Activated gamma-delta T cell (primary cell): ENCODE measurements at regions not wholly inside any gene's neighbourhood (a gene's known extent, or its start where the extent isn't known, plus 50 kb on each side); places are given as distances from the start of the nearest gene placed in this dataset.

ENCODE experiments used
- DNase-seq: peaks from one replicate; lab custom pipeline; 2025; lab: John Stamatoyannopoulos, UW

GRCh38 chr20:53837126-53837826, 233.1 kb downstream of the BCAS1 start:
- DNase-seq, result no peak

DNA sequence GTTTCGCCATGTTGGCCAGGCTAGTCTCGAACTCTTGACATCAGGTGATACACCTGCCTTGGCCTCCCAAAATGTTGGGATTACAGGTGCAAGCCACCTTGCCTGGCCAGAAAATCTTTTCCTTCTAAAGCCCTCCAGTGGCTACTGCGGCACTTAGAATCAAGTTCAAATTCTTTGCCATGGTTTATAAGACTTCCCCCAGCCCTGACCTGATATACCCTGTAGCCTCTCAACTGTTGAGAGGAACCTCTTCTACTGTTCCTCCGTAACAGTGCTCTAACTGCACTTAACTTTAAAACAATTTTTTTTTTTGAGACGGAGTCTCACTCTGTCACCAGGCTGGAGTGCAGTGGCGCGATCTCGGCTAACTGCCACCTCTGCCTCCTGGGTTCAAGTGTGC, 235.6 kb downstream of the BCAS1 start:
- no peak for DNase-seq

DNA sequence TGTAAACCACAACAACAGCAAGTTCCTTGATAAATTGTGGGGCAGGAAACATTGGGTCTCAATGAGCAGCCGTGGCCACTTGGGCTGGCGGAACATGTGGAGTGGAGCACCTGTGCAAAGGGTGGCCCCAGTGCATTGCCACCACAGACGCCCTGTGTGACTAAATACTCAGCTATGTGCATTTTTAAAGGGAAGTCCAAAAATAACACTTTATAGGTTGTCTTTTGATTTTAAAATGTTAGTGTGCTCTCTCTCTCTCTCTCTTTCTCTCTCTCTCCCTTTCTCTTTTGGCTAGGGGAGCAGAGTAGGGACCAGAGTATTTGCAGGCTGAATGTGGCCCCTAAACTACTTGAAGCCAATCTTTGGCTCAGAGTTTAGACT, 236.3 kb downstream of the BCAS1 start:
- DNase-seq, result no peak

GRCh38 chr20:53833333-53834061, 236.9 kb downstream of the BCAS1 start:
- DNase-seq, result no peak

DNA sequence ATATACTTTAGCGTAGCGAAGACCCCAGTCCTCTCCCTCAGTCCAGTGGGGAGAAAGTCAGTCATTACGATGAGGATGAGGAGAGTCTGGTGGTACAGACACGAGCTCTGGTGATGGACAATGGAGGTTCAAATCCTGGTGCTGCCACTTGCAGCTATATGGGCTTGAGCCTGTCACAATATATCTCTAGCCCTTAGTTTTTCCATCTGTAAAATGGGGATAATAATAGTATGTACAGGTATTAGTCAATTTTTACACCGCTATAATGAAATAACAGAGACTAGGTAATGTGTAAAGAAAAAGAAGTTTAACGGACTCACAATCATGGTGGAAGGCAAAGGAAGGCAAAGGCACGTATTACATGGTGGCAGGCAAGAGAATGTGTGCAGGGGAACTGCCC, 237.9 kb downstream of the BCAS1 start:
- no peak for DNase-seq

DNA sequence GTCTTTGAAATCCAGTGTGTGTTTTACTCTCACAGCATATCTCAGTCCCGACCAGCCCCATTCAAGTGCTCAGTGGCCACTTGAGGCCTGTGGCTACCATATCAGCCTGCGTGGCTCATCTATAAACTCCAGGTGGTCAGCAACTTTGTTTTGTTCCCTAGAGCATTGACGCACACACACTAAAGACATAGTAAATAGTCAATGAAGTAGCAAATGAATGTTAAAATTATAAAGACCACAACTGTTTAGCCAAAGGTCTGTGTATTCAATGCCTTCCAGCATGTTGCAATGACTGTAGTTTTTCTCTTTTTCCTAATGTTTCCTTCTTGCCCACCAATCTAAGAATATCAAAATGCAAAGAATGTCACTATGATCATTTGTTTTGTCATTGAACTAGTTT, 238.2 kb upstream of the ZNF217 start:
- DNase-seq, result no peak

DNA sequence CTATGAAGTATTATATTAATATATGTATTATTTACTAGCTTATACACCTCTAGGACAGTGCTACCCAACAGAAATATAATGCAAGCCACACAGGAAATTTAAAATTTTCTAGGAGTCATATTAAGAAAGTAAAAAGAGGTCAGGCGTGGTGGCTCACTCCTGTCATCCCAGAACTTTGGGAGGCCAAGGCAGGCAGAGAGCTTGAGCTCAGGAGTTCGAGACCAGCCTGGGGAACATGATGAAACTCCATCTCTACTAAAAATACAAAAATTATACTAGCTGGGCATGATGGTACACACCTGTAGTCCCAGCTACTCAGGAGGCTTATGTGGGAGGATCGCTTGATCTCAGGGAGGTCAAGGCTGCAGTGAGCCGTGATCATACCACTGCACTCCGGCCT, 237.6 kb upstream of the ZNF217 start:
- no peak for DNase-seq

- no peak for DNase-seq
These were observed 236.3 kb upstream of the ZNF217 start for GRCh38 chr20:53829724-53830521.

DNA sequence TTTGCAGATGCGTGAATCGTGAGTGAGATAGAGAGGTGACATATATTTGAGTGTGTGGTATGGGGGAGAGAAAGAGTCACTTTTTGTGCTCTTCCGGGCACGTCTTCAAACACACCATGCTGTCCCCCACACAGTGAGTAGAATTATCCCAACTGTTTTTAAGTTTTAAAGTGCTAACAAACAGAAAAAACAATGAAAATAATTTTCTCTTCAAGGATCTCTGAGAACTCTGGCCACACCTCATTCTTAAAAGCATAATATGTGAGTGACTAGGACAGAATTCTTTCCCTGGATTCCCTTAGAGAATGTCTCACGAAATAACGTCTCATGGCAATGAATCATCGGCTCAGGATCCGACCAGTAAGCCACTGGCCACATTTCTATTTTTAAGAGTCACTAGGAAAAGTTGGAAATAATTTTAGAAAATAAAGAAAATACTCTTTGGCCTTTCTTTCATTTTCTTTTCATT, 235.7 kb upstream of the ZNF217 start:
- no peak for DNase-seq

- DNase-seq, result no peak
These were observed 235.1 kb upstream of the ZNF217 start for GRCh38 chr20:53828682-53829254.

DNA sequence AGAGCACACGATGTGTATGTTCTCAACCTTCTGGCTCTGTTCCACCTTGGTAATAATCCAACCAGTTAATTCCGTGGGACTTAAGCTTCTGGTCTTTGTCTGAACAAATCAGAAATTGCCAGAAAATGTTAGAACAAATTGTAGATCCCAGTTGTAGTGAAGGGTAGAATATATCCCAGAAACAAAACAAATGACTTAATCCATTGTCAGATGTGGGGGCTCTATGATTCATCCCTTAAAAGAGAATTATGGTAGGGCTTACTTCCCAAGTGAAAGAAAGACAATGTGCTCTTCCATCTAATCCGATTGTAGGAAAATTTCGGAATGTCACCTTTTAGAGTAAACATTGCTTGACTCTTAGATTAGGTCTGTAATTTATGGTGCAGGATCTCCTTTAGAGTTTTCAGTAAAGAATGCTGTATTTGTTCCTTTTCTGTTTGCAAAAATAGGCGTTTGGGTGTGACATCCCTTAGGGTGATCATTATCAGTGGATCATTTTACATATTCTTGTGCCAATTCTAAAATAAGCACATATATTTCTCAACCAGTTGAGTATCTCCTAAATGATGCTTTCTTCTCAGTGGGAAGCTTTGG, 234.5 kb upstream of the ZNF217 start:
- no peak for DNase-seq

- no peak for DNase-seq
These were observed 233.9 kb upstream of the ZNF217 start for GRCh38 chr20:53827292-53828087.

DNA sequence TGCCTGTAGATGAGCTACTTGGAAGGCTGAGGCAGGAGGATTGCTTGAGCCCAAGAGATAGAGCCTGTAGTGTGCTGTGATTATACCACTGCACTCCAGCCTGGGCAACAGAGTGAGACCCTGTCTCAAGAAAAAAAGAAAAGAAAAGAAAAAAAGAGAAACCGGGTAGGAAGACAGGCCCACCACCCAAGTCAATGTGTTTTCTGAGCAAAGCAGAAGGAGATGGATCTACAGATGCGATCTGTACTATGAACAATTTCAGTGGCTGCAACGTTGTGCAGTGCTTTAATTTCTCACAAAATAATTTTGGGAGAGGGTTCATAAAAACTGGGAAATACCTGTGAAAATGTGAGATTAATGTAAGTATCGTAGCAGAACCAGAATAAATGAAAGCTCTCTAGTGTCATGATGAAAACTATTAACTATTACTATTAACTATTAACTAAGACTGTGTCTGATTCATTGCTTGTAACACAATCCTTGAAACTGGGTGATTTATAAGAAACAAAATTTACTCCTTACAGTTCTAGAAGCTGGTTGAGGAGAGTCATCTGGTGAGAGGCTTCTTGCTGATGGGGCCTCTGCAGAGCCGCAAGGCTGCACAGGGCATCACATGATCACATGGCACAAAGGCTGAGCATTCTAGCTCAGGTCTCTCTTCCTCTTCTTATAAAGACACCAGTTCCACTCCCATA, 233.1 kb upstream of the ZNF217 start:
- no peak for DNase-seq

DNA sequence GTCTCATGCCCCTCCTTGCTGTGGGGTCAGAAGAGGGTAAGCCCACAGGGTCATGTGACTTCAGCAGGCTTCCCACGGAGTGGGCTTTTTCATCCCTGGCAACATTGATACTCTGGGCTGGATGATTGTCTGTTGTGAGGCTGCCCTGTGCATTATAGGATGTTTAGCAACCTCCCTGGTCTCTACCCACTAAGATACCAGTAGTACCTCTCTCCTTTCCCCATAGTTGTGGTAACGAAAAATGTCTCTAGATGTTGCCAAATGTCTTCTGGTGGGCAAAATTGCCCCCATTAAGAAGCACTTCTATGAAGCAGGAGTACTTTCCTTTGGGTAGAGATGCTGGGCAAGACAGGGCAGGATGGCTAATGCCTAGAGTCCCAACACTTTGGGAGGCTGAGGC, 232.5 kb upstream of the ZNF217 start:
- DNase-seq, result no peak

DNA sequence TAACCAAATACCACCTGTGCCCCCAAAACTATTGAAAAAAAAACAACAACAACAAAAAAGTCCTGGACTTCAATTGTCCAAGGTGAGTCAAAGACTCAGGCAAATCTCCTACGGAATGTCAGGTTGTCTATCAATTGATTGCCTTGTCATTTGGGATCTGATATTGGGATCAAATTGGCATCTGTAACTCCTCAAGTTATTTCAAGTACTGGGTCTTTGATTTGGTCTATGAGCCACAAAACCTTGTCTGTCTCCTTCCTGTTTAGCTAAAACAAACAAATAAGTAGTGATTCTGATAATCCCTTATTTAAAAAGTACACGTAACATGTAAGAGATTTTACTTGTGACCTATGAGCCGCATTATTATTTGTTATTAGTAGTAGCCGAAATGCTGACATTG, 231.6 kb upstream of the ZNF217 start:
- no peak for DNase-seq

- DNase-seq, result no peak
These were observed 231.1 kb upstream of the ZNF217 start for GRCh38 chr20:53824779-53825178.

GRCh38 chr20:53823121-53823764, 229.6 kb upstream of the ZNF217 start:
- no peak for DNase-seq

DNA sequence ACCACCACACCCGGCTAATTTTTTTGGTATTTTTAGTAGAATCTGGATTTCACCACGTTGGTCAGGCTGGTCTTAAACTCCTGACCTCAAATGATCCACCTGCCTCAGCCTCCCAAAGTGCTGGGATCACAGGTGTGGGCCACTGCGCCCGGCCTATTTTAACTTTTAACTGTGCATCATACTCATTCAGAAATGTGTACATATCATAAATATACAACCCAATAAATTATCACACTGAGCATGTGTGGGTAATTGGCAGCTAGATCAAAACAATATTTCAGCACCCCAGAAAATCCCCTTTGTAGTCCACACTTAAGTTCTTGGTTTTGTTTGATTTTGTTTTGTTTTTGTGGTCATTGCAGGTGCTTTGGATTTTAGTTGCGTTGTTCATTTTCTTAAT, 228.9 kb upstream of the ZNF217 start:
- DNase-seq, result no peak

GRCh38 chr20:53819973-53820451, 226.4 kb upstream of the ZNF217 start:
- DNase-seq, result no peak
